Mucosa of descending colon (tissue), 3 donors: ENCODE measurements at regions not wholly inside any gene's neighbourhood (a gene's known extent, or its start where the extent isn't known, plus 50 kb on each side); places are given as distances from the start of the nearest gene placed in this dataset.

Source experiments
- ATAC-seq: fragments of 200-7000 bp; cut with Tn5 transposase; one replicate; pipeline ENCODE4 v1.9.1; 2020; ENCODE audit warnings: mild to moderate bottlenecking, moderate library complexity
- DNase-seq, 3 donors: peaks; one replicate each; pipeline ENCODE4 v3.0.0-alpha.2; 2020
- H3K36me3 ChIP-seq: fragments of 200-600 bp; one replicate; pipeline ENCODE4 v1.8.0; 2021; ENCODE audit warnings: low read depth, mild to moderate bottlenecking
- H3K4me1 ChIP-seq: fragments of 200-600 bp; one replicate; pipeline ENCODE4 v1.8.0; 2021; ENCODE audit warnings: low read depth, mild to moderate bottlenecking
- H3K4me3 ChIP-seq: fragments of 200-600 bp; one replicate; pipeline ENCODE4 v1.8.0; 2021; ENCODE audit warnings: mild to moderate bottlenecking
- H3K9me3 ChIP-seq: fragments of 200-600 bp; one replicate; pipeline ENCODE4 v1.8.0; 2021; ENCODE audit warnings: mild to moderate bottlenecking
- CTCF ChIP-seq: fragments of 200-600 bp; IDR thresholded peaks from one replicate; pipeline ENCODE4 v1.8.0; 2022; ENCODE audit warnings: antibody characterized with exemption, mild to moderate bottlenecking
- intact Hi-C, 2 donors: fragments of 100-400 bp; cut with DNase I in 1 of 2; cut with micrococcal nuclease in 1 of 2; formaldehyde crosslinking; loops; one replicate each; pipeline versions ENCODE4 v1.11.0 to v1.11.1; 2022; cut with DNase I, micrococcal nuclease
- donor health status: DM: no; HTN: no; CAD: no; lungs with moderate emphysema.
- donor health status: DM: no; HTN: no; CAD: no.
- donor health status: DM: no; HTN: yes; CAD: no.

- DNase-seq (no peak), ATAC-seq (no peak)
- Histone ChIP-seq H3K36me3 (no peaks in the 10 kb centered on the region), H3K9me3 (no peaks in the 10 kb centered on the region), H3K4me1 (no peaks in the 10 kb centered on the region), H3K4me3 (no peak overlapping the region)
- intact Hi-C loops: no loop called here
- TF ChIP-seq CTCF: no peak
These were observed 264.9 kb upstream of the LMO3 start for GRCh38 chr12:16870845-16871244.

GRCh38 chr12:16863742-16864141 lies 257.8 kb upstream of the LMO3 start:
- ATAC-seq (no peak), DNase-seq (no peak)
- H3K36me3 ChIP-seq: no peaks in the 10 kb centered on the region
- no peaks in the 10 kb centered on the region for H3K9me3 ChIP-seq
- TF ChIP-seq CTCF: no peak
- H3K4me1 ChIP-seq: no peaks in the 10 kb centered on the region
- intact Hi-C loops: no loop called here
- H3K4me3 ChIP-seq: no peak overlapping the region

- H3K9me3 ChIP-seq: no peaks in the 10 kb centered on the region
- no peaks in the 10 kb centered on the region for H3K36me3 ChIP-seq
- no peak for ATAC-seq
- H3K4me3 ChIP-seq: no peak overlapping the region
- no peak for DNase-seq
- intact Hi-C loops: no loop called here
- no peak for TF ChIP-seq CTCF
- H3K4me1 ChIP-seq: no peaks in the 10 kb centered on the region
These were observed 251.5 kb upstream of the LMO3 start for GRCh38 chr12:16857456-16857923.

GRCh38 chr12:16854465-16854864 lies 248.5 kb upstream of the LMO3 start:
- Histone ChIP-seq H3K36me3 (no peaks in the 10 kb centered on the region), H3K4me1 (no peaks in the 10 kb centered on the region), H3K4me3 (no peak overlapping the region), H3K9me3 (no peaks in the 10 kb centered on the region)
- intact Hi-C loops: no loop called here
- DNase-seq (no peak), ATAC-seq (no peak)
- TF ChIP-seq CTCF: no peak

GRCh38 chr12:16849473-16849872 lies 243.5 kb upstream of the LMO3 start:
- Histone ChIP-seq H3K36me3 (no peaks in the 10 kb centered on the region), H3K4me1 (no peaks in the 10 kb centered on the region), H3K4me3 (no peak overlapping the region), H3K9me3 (no peaks in the 10 kb centered on the region)
- TF ChIP-seq CTCF: no peak
- ATAC-seq (no peak), DNase-seq (no peak)
- intact Hi-C loops: no loop called here

- no peak for TF ChIP-seq CTCF
- ATAC-seq (no peak), DNase-seq (no peak)
- no peak overlapping the region for H3K4me3 ChIP-seq
- H3K36me3 ChIP-seq: no peaks in the 10 kb centered on the region
- no peaks in the 10 kb centered on the region for H3K9me3 ChIP-seq
- intact Hi-C loops: no loop called here
- H3K4me1 ChIP-seq: no peaks in the 10 kb centered on the region
These were observed 238.9 kb upstream of the LMO3 start for GRCh38 chr12:16844875-16845274.
